HCT116 (cell line): ENCODE measurements at regions not wholly inside any gene's neighbourhood (a gene's known extent, or its start where the extent isn't known, plus 50 kb on each side); places are given as distances from the start of the nearest gene placed in this dataset.

Source experiments
- ATAC-seq: fragments of 200-7000 bp; cut with Tn5 transposase; 2 replicates; pipeline ENCODE4 v1.9.1; 2020; ENCODE audit warnings: mild to moderate bottlenecking, moderate library complexity
- BruUV-seq: library from RNA; stranded (reverse); fragments of 400-500 nt; replicated peaks from 2 replicates; lab custom pipeline; 2021; lab: Mats Ljungman, UMichigan
- CTCF ChIA-PET: fragments of 300-600 bp; sonication (Branson Sonifier 250); formaldehyde crosslinking; loops from one replicate; lab custom pipeline; 2021; ENCODE audit warnings: antibody characterized with exemption; lab: Charles Lee
- POLR2A ChIA-PET: fragments of 300-600, 350-600 bp; sonication (Branson Sonifier 250); formaldehyde crosslinking; loops from one replicate; lab custom pipeline; 2021; ENCODE audit warnings: antibody characterized with exemption; lab: Charles Lee
- RAD21 ChIA-PET, 2 experiments: fragments of 300-600 bp; sonication (Branson Sonifier 250); formaldehyde crosslinking; loops; one replicate each; lab custom pipeline; 2023; ENCODE audit warnings: low total read pairs in 2 of 2; ENCODE audit not compliant: uncharacterized antibody in 2 of 2, unreplicated experiment in 2 of 2, low non-redundant PET in 1 of 2; lab: Charles Lee
- DNase-seq: peaks from one replicate; pipeline ENCODE4 v3.0.0-alpha.2; 2010; ENCODE audit warnings: low read depth, low spot score
- H2AFZ ChIP-seq: fragments of 200-600 bp; shearing (Covaris generic), sonication (generic); 2 replicates; pipeline ENCODE4 v1.6.1; 2017; ENCODE audit warnings: low read depth, mixed run types, mixed read lengths, antibody characterized with exemption, low read length; ENCODE audit not compliant: poor library complexity, severe bottlenecking
- H3K27ac ChIP-seq: 2 replicates; pipeline ENCODE4 v1.5.1; 2012; ENCODE audit warnings: low read depth, low read length
- H3K27me3 ChIP-seq: fragments of 200-600 bp; sonication (generic); 2 replicates; pipeline ENCODE4 v1.6.1; 2016; ENCODE audit warnings: mixed run types, low read length, mixed read lengths; ENCODE audit not compliant: insufficient read depth
- H3K36me3 ChIP-seq, 2 experiments: fragments of 200-500 bp in 1 of 2; fragments of 200-600 bp in 1 of 2; sonication (Bioruptor generic) in 1 of 2; sonication (generic) in 1 of 2; 2 replicates each; pipeline versions ENCODE4 v1.5.1 to v1.6.1; 2014 to 2016; ENCODE audit warnings: low read length in 2 of 2, inconsistent platforms in 1 of 2, mixed read lengths in 1 of 2, mixed run types in 1 of 2; ENCODE audit not compliant: insufficient read depth in 2 of 2, control insufficient read depth in 1 of 2
- H3K4me1 ChIP-seq, 2 experiments: fragments of 200-600 bp in 1 of 2; sonication (generic) in 1 of 2; 2 replicates each; pipeline versions ENCODE4 v1.5.1 to v1.6.1; 2012 to 2017; ENCODE audit warnings: low read length in 2 of 2, inconsistent platforms in 1 of 2, mild to moderate bottlenecking in 1 of 2, mixed read lengths in 1 of 2, mixed run types in 1 of 2, moderate library complexity in 1 of 2; ENCODE audit not compliant: insufficient read depth in 2 of 2, control insufficient read depth in 1 of 2
- H3K4me2 ChIP-seq: fragments of 200-600 bp; sonication (generic); 2 replicates; pipeline ENCODE4 v1.6.1; 2017; ENCODE audit warnings: mixed run types, low read length, mixed read lengths
- H3K4me3 ChIP-seq, 2 experiments: fragments of 200-600 bp in 1 of 2; sonication (generic) in 1 of 2; replicated peaks in 1 of 2; 2 replicates each; pipeline ENCODE4 v1.5.1; 2011 to 2016; ENCODE audit warnings: low read length in 2 of 2, control low read depth in 1 of 2, low read depth in 1 of 2, mild to moderate bottlenecking in 1 of 2, mixed read lengths in 1 of 2, mixed run types in 1 of 2
- H3K79me2 ChIP-seq: fragments of 200-600 bp; sonication (generic); 2 replicates; pipeline ENCODE4 v1.6.1; 2017; ENCODE audit warnings: mild to moderate bottlenecking, mixed run types, low read length, moderate library complexity, mixed read lengths; ENCODE audit not compliant: insufficient read depth
- H3K9ac ChIP-seq: fragments of 200-600 bp; sonication (generic); 2 replicates; pipeline ENCODE4 v1.6.1; 2016; ENCODE audit warnings: low read length, mixed read lengths
- H3K9me2 ChIP-seq: fragments of 200-600 bp; sonication (generic), shearing (Covaris generic); 2 replicates; pipeline ENCODE4 v1.6.1; 2017; ENCODE audit warnings: mixed run types, mild to moderate bottlenecking, moderate library complexity; ENCODE audit not compliant: insufficient read depth
- H3K9me3 ChIP-seq, 2 experiments: fragments of 200-500 bp in 1 of 2; fragments of 200-600 bp in 1 of 2; sonication (Bioruptor generic) in 1 of 2; sonication (generic) in 1 of 2; 2 replicates each; pipeline ENCODE4 v1.6.1; 2014 to 2017; ENCODE audit warnings: low read length in 2 of 2, mixed read lengths in 2 of 2, inconsistent platforms in 1 of 2, low read depth in 1 of 2, mild to moderate bottlenecking in 1 of 2, mixed run types in 1 of 2, moderate library complexity in 1 of 2; ENCODE audit not compliant: control insufficient read depth in 1 of 2, insufficient read depth in 1 of 2
- H4K20me1 ChIP-seq: fragments of 200-600 bp; sonication (generic), shearing (Covaris generic); 2 replicates; pipeline ENCODE4 v1.6.1; 2017; ENCODE audit warnings: mixed run types, mild to moderate bottlenecking, moderate library complexity; ENCODE audit not compliant: insufficient read depth
- CBX3 ChIP-seq: IDR thresholded peaks from 2 replicates; pipeline ENCODE4 v1.6.1; 2012; ENCODE audit warnings: low read depth
- CEBPB ChIP-seq: IDR thresholded peaks from 2 replicates; pipeline ENCODE4 v1.6.1; 2012; ENCODE audit warnings: low read depth
- ELF1 ChIP-seq: IDR thresholded peaks from 2 replicates; pipeline ENCODE4 v1.6.1; 2012; ENCODE audit warnings: low read depth, borderline replicate concordance
- EZH2 ChIP-seq: fragments of 200-600 bp; sonication (generic); IDR thresholded peaks from 2 replicates; pipeline ENCODE4 v1.6.1; 2017; ENCODE audit warnings: antibody characterized with exemption, mixed run types
- POLR2AphosphoS5 ChIP-seq: IDR thresholded peaks from 2 replicates; pipeline ENCODE4 v1.6.1; 2011; ENCODE audit warnings: mild to moderate bottlenecking, low read depth, low read length, moderate library complexity
- RAD21 ChIP-seq: IDR thresholded peaks from 2 replicates; pipeline ENCODE4 v1.6.1; 2012; ENCODE audit warnings: low read depth, mild to moderate bottlenecking
- SIN3A ChIP-seq: IDR thresholded peaks from 2 replicates; pipeline ENCODE4 v1.6.1; 2012; ENCODE audit warnings: low read depth
- SRF ChIP-seq: IDR thresholded peaks from 2 replicates; pipeline ENCODE4 v1.6.1; 2012; ENCODE audit warnings: low read depth
- YY1 ChIP-seq: IDR thresholded peaks from 2 replicates; pipeline ENCODE4 v1.6.1; 2011; ENCODE audit warnings: low read length, low read depth, moderate library complexity, mild to moderate bottlenecking; ENCODE audit not compliant: insufficient replicate concordance; ENCODE audit errors: extremely low read depth
- ZNF274 ChIP-seq: fragments of 200-500 bp; sonication (Bioruptor generic); IDR thresholded peaks from 2 replicates; pipeline ENCODE4 v1.6.1; 2014; ENCODE audit warnings: mild to moderate bottlenecking, low read depth, low read length, inconsistent platforms
- intact Hi-C: fragments of 100-400 bp; cut with micrococcal nuclease; formaldehyde crosslinking; loops from 2 replicates; pipeline ENCODE4 v1.10.0; 2022
- TF ChIP-seq, protein P1 (sequence below), 3 experiments: fragments of 200-600 bp in 1 of 3; sonication (generic) in 1 of 3; IDR thresholded peaks in 2 of 3; conservative IDR thresholded peaks in 1 of 3; 2 replicates each; pipeline ENCODE4 v1.5.1; 2012 to 2017; ENCODE audit warnings: low read depth in 2 of 3, low read length in 2 of 3, antibody characterized with exemption in 1 of 3, borderline replicate concordance in 1 of 3, control low read depth in 1 of 3, mild to moderate bottlenecking in 1 of 3, mixed read lengths in 1 of 3, mixed run types in 1 of 3, moderate library complexity in 1 of 3; ENCODE audit not compliant: insufficient read depth in 1 of 3
- TF ChIP-seq, protein P2 (sequence below): IDR thresholded peaks from 2 replicates; pipeline ENCODE4 v1.6.1; 2011; ENCODE audit warnings: mild to moderate bottlenecking, low read length, moderate library complexity; ENCODE audit not compliant: insufficient replicate concordance; ENCODE audit errors: extremely low read depth
- TF ChIP-seq, protein P3 (sequence below): IDR thresholded peaks from 2 replicates; pipeline ENCODE4 v1.6.1; 2012; ENCODE audit warnings: low read depth

DNA sequence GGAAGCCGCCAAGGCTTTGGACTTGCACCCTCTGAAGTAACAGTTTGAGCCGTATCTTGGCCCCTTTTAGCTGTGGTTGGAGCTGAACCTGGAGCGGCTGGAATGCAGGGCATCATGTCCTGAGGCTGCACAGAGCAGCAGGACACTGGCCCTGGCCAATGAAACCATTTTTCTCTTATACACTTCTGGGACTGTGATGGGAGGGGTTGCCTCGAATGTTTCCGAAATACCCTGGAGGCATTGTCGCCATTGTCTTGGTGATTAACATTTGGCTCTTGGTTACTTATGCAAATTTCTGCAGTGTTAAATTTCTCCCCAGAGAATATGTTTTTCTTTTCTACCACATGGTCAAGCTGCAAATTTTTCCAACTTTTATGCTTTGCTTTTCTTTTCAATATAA lies 137.2 kb downstream of the MAGEC1 start:
- no peak overlapping the region for H3K27ac ChIP-seq
- no peaks in the 10 kb centered on the region for H3K9me2 ChIP-seq
- intact Hi-C loops, result no loop called here
- no peaks in the 10 kb centered on the region for H4K20me1 ChIP-seq
- ATAC-seq (no peak), DNase-seq (no peak)
- no peak for TF ChIP-seq ELF1
- TF ChIP-seq EZH2, result no peak
- TF ChIP-seq, protein P1, sequence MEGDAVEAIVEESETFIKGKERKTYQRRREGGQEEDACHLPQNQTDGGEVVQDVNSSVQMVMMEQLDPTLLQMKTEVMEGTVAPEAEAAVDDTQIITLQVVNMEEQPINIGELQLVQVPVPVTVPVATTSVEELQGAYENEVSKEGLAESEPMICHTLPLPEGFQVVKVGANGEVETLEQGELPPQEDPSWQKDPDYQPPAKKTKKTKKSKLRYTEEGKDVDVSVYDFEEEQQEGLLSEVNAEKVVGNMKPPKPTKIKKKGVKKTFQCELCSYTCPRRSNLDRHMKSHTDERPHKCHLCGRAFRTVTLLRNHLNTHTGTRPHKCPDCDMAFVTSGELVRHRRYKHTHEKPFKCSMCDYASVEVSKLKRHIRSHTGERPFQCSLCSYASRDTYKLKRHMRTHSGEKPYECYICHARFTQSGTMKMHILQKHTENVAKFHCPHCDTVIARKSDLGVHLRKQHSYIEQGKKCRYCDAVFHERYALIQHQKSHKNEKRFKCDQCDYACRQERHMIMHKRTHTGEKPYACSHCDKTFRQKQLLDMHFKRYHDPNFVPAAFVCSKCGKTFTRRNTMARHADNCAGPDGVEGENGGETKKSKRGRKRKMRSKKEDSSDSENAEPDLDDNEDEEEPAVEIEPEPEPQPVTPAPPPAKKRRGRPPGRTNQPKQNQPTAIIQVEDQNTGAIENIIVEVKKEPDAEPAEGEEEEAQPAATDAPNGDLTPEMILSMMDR (IDR thresholded peaks at IDR 0.05 in 2 of 3, conservative IDR thresholded peaks at IDR 0.05 in 1 of 3; ENCODE audit: borderline replicate concordance in 1 of 3, insufficient read depth in 1 of 3, low read depth in 2 of 3, low read length in 2 of 3), result no peak
- TF ChIP-seq RAD21, result no peak
- TF ChIP-seq, protein P2, sequence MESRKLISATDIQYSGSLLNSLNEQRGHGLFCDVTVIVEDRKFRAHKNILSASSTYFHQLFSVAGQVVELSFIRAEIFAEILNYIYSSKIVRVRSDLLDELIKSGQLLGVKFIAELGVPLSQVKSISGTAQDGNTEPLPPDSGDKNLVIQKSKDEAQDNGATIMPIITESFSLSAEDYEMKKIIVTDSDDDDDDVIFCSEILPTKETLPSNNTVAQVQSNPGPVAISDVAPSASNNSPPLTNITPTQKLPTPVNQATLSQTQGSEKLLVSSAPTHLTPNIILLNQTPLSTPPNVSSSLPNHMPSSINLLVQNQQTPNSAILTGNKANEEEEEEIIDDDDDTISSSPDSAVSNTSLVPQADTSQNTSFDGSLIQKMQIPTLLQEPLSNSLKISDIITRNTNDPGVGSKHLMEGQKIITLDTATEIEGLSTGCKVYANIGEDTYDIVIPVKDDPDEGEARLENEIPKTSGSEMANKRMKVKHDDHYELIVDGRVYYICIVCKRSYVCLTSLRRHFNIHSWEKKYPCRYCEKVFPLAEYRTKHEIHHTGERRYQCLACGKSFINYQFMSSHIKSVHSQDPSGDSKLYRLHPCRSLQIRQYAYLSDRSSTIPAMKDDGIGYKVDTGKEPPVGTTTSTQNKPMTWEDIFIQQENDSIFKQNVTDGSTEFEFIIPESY, result no peak
- TF ChIP-seq SIN3A, result no peak
- no peak for TF ChIP-seq YY1
- no peak for TF ChIP-seq CBX3
- TF ChIP-seq CEBPB, result no peak
- TF ChIP-seq POLR2AphosphoS5, result no peak
- TF ChIP-seq, protein P3, sequence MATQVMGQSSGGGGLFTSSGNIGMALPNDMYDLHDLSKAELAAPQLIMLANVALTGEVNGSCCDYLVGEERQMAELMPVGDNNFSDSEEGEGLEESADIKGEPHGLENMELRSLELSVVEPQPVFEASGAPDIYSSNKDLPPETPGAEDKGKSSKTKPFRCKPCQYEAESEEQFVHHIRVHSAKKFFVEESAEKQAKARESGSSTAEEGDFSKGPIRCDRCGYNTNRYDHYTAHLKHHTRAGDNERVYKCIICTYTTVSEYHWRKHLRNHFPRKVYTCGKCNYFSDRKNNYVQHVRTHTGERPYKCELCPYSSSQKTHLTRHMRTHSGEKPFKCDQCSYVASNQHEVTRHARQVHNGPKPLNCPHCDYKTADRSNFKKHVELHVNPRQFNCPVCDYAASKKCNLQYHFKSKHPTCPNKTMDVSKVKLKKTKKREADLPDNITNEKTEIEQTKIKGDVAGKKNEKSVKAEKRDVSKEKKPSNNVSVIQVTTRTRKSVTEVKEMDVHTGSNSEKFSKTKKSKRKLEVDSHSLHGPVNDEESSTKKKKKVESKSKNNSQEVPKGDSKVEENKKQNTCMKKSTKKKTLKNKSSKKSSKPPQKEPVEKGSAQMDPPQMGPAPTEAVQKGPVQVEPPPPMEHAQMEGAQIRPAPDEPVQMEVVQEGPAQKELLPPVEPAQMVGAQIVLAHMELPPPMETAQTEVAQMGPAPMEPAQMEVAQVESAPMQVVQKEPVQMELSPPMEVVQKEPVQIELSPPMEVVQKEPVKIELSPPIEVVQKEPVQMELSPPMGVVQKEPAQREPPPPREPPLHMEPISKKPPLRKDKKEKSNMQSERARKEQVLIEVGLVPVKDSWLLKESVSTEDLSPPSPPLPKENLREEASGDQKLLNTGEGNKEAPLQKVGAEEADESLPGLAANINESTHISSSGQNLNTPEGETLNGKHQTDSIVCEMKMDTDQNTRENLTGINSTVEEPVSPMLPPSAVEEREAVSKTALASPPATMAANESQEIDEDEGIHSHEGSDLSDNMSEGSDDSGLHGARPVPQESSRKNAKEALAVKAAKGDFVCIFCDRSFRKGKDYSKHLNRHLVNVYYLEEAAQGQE, result no peak
- no peak for TF ChIP-seq SRF
- no peak for TF ChIP-seq ZNF274
- no peak overlapping the region for H3K9ac ChIP-seq
- H3K36me3 ChIP-seq, result no peaks in the 10 kb centered on the region
- no peak overlapping the region for H2AFZ ChIP-seq
- no peaks in the 10 kb centered on the region for H3K27me3 ChIP-seq
- BruUV-seq, result no TSS peak
- no peaks in the 10 kb centered on the region for H3K9me3 ChIP-seq
- ChIA-PET RAD21 (no interaction called here), POLR2A (no interaction called here), CTCF (no interaction called here)
- H3K4me3 ChIP-seq, result no peak overlapping the region
- no peaks in the 10 kb centered on the region for H3K79me2 ChIP-seq
- no peak overlapping the region for H3K4me2 ChIP-seq
- no peaks in the 10 kb centered on the region for H3K4me1 ChIP-seq
